Inflammatory macrophage treated with lipopolysaccharide for 1 hour (primary cell): ENCODE measurements at regions not wholly inside any gene's neighbourhood (a gene's known extent, or its start where the extent isn't known, plus 50 kb on each side); places are given as distances from the start of the nearest gene placed in this dataset.
"Not testable (repeated sequence)": the region's sequence is repeated elsewhere in the genome, so short reads cannot be mapped to it uniquely, and the experiment has no call there.

ENCODE experiments used
- DNase-seq, 2 donors: peaks; one replicate each; pipeline ENCODE4 v3.0.0-alpha.2; 2020 to 2022

GRCh38 chr5:157961896-157962590 is 103.1 kb upstream of the CLINT1 start:
- DNase-seq, result no peak

- DNase-seq, result no peak
Measured at GRCh38 chr5:157961176-157961575, 102.2 kb upstream of the CLINT1 start.

- no peak for DNase-seq
Measured at GRCh38 chr5:157959370-157959769, 100.4 kb upstream of the CLINT1 start.

GRCh38 chr5:157956271-157956885 is 97.4 kb upstream of the CLINT1 start:
- peak in 1 of 2 donors; percentile 2 for DNase-seq

- DNase-seq, result no peak
Measured at GRCh38 chr5:157955541-157956172, 96.7 kb upstream of the CLINT1 start.

GRCh38 chr5:157952374-157952685 is 93.4 kb upstream of the CLINT1 start:
- no peak for DNase-seq

GRCh38 chr5:157951673-157952373 is 92.9 kb upstream of the CLINT1 start:
- DNase-seq, result no peak

- no peak for DNase-seq
Measured at GRCh38 chr5:157949520-157949919, 90.6 kb upstream of the CLINT1 start.

- peak; percentile 81 to 98 for DNase-seq
Measured at GRCh38 chr5:157948738-157949410, 89.9 kb upstream of the CLINT1 start.

- no peak for DNase-seq
Measured at GRCh38 chr5:157947156-157947555, 88.2 kb upstream of the CLINT1 start.

- not testable (repeated sequence) for DNase-seq
Measured at GRCh38 chr5:157945822-157946221, 86.9 kb upstream of the CLINT1 start.

GRCh38 chr5:157944938-157945337 is 86.0 kb upstream of the CLINT1 start:
- DNase-seq, result no peak

- no peak for DNase-seq
Measured at GRCh38 chr5:157944077-157944633, 85.2 kb upstream of the CLINT1 start.

- no peak for DNase-seq
Measured at GRCh38 chr5:157942595-157942994, 83.7 kb upstream of the CLINT1 start.

GRCh38 chr5:157941616-157942015 is 82.7 kb upstream of the CLINT1 start:
- no peak for DNase-seq

GRCh38 chr5:157938101-157938500 is 79.2 kb upstream of the CLINT1 start:
- not testable (repeated sequence) for DNase-seq

- DNase-seq, result not testable (repeated sequence)
Measured at GRCh38 chr5:157936776-157937501, 78.0 kb upstream of the CLINT1 start.

GRCh38 chr5:157934600-157934999 is 75.7 kb upstream of the CLINT1 start:
- no peak for DNase-seq

GRCh38 chr5:157933005-157933404 is 74.1 kb upstream of the CLINT1 start:
- no peak for DNase-seq

GRCh38 chr5:157930710-157931109 is 71.8 kb upstream of the CLINT1 start:
- no peak for DNase-seq

- no peak for DNase-seq
Measured at GRCh38 chr5:157926977-157927376, 68.0 kb upstream of the CLINT1 start.
